NCI-H2107 (cell line): ENCODE measurements at regions not wholly inside any gene's neighbourhood (a gene's known extent, or its start where the extent isn't known, plus 50 kb on each side); places are given as distances from the start of the nearest gene placed in this dataset.
"Not testable (repeated sequence)": the region's sequence is repeated elsewhere in the genome, so short reads cannot be mapped to it uniquely, and the experiment has no call there.

Experiments
- DNase-seq: peaks from one replicate; lab custom pipeline; 2025; lab: John Stamatoyannopoulos, UW

DNA sequence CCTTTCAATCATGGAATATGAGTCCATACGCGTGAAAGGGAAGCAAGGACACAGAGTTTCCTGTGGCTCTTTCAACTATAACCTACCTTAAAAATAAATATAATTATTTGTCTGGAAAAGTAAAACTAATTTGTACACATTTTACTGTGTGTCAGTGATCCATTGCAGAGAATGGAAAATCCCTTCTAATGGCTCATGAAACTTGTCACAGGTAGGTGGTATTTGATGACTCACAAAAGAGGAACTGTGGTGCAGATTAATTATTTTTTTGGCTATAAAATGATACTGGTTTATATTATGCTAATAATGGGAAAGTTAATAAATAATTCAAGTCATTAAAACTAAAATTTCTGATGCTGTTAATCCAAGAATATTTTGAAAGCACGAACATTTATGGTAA is 792.2 kb downstream of the METTL15 start:
- no peak for DNase-seq

DNA sequence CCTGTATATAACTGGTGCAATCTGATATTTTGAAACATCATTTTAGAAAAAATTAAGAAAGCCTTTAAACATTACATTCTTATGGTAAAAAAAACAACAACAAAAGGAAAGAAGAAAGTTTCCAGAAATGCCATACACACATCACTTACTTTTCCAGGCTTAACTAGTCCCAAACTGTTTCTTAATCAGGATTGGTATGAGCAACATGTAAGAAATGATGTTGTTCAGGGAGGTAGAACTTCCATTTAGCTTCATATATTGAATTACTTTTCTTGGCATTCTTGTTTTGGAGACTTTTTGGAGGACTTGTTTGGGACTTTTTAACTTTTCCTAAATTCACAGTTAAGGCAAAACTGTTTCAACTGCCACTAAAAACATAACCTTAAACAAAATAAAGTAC is 791.5 kb downstream of the METTL15 start:
- DNase-seq, result no peak

DNA sequence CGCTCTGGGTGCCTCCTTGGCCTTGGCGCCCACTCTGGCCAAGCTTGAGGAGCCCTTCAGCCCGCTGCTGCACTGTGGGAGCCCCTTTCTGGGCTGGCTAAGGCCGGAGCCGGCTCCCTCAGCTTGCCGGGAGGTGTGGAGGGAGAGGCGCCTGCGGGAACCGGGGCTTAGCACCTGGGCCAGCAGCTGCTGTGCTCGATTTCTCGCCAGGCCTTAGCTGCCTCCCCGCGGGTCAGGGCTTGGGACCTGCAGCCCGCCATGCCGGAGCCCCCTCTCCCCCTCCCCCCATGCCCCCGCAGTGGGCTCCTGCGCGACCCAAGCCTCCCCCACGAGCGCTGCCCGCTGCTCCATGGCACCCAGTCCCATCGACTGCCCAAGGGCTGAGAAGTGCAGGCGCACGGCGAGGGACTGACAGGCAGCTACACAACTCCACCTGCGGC is 782.4 kb downstream of the METTL15 start:
- not testable (repeated sequence) for DNase-seq

DNA sequence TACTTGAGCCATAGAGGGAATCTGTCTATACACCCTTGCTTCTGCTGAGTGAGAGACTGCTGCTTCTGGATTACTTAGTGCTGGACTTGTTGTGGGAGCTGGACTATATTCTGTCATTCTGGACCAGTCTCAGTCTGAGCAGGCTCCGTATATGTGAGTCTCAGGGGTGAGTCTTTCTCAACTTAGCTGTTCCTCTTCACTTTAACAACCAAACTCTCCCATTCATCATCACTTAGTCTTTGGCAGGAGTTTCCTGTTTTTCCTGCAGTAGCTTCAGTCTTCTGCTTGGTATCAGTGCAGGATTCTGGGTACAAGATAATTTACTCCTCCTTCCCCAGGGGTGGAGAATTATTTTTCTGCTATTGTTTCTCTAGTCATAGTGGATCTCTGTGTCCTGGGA is 779.5 kb downstream of the METTL15 start:
- no peak for DNase-seq

DNA sequence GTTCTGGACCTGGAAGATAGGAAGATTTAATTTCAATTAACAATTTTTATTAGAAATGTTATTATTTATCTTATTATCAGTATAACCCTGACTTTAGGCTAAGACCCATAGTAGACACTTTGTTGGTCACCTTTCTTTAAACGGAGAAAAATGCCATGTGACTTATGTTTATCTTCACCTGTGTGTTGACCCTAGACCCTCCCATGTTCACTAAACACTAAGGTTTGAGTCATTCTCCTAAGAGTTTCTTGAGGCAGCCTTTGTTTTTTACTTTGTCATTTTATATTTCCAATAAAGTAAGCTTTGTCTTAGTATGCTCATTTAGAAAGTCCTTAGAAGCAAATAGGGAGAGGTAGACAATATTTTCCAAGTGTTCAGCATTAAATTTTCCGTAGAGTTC is 771.7 kb downstream of the METTL15 start:
- DNase-seq, result no peak

DNA sequence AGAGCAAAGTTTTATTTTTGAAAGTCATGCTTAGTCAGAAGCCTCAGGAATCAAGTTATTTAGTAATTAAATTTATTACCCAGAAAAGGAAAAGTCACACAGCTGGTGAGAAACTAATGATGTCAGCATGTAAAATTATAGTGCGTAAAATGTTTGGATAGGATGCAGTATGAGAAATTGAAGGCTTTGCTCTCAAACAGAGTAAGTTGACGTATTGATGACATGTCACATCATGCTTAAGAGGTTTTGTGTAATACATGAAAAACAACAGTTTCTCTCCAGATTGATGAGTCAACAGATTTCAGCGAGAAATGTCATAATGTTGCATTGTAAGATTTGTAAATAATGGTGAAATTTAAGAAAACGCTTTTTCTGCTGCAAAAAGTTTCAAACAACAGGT is 769.8 kb downstream of the METTL15 start:
- DNase-seq, result no peak

DNA sequence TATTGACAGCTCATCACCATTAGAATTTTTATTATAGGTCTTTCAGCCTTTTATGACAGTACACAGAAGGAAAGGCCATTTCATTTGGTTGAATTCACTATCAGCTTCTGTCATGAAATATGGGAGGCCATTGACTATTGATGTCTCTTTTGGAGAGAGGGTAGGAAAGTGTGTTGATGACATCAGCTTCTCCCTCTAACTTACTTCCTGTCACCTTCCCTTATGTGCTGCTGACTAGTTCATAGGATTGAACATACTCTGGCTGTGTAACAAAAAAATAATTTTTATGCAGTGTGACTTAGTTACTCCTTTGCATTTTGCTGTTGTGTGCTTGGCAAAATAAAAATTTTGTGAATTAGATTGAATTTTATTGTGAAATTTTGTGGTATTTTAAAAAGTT is 769.2 kb downstream of the METTL15 start:
- DNase-seq, result no peak

DNA sequence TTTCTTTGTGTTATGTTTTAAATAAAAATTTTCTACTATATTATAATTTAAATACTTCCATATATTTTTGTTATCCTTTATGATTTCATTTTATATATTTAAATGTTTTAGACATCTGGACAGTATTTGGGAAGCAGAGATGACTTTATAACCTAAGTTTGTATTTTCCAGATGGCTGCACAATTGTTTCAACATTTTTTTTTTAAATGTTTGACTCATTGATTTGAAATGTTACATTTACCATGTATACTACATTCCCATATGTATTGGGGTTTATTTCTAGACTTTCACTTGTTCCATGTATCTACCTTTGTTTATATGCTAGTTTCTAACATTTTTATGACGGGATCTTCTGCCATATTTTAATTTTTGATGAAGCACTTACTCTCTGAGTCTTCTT is 766.5 kb downstream of the METTL15 start:
- DNase-seq, result no peak

DNA sequence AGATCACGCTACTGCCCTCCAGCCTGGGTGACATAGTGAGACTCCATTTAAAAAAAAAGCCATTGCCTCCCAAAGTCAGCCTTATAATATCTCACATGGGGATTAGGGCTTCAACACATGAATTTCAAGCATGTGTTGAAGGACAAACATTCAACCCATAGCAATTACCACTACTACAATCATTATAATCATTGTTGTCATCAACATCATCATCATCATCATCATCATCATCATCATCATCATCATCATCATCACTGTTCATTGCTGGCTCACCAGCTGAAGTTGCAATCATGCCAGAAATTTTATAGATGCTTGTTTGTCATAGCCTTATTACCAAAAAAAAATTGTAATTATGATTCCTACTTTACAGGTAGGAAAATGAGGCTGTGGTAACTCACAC is 762.9 kb downstream of the METTL15 start:
- no peak for DNase-seq

DNA sequence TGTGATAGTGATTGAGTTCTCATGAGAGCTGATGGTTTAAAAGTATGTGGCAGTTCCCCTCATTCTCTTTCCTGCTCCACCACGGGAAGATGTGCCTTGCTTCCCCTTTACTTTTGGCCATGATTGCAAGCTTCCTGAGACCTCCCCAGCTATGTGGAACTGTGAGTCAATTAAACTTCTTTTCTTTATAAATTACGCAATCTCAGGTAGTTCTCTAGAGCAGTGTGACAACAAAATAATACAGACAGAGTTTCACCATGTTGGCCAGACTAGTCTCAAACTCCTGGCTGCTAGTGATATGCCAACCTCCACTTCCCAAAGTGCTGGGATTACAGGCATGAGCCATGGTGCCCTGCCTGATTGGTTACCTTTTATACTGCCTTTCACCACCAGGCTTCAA is 755.2 kb downstream of the METTL15 start:
- DNase-seq, result no peak

DNA sequence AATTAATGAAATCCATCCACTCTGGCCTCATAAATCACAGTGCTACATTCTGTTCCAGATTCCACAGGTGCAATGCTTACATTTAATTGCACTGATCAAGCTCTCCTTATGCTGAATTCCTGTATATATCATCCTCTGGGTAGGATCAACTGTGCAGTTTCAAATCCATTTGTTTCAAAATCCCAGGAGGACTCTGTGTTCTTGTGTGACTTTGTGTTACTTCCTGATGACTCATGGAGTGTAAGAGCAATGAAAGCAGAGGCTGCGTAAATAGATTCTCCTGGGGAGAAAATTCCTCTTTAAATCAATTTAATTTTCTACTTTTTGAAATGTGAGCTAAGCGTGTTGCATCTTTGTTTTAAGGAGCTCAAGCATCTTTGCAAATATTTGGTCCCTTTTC is 752.7 kb downstream of the METTL15 start:
- no peak for DNase-seq

DNA sequence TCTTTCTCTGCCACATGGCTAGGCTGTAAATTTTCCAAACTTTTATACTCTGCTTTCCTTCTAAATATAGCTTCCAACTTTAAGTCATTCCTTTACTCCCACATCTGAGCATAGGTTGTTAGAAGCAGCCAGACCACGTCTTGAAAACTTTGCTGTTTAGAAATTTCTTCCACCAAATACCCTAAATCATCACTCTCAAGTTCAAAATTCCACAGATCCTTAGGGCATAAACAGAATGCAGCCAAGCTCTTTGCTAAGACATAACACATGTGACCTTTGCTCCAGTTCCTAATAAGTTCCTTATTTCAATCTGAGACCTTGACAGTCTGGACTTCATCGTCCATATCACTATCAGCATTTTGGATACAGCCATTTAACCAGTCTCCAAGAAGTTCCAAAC is 749.9 kb downstream of the METTL15 start:
- DNase-seq, result no peak

DNA sequence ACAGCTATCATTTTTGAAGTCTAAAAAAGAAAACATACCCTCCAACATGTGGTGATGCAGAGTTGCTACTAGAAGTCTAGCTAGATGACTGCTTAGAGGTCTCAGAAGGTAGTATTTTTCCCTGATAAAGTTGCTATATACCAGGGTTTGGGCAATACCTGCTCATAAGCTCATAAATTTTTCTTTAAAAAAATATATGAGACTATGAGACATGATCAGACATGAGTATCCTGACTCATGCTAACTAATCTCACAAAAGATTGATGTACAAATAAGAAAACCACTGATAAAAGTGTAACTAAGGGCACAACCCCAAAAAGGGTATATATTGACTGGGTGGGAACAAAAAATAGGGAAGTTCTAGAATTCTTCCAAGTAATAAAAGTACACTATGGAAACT is 740.9 kb downstream of the METTL15 start:
- DNase-seq, result no peak

DNA sequence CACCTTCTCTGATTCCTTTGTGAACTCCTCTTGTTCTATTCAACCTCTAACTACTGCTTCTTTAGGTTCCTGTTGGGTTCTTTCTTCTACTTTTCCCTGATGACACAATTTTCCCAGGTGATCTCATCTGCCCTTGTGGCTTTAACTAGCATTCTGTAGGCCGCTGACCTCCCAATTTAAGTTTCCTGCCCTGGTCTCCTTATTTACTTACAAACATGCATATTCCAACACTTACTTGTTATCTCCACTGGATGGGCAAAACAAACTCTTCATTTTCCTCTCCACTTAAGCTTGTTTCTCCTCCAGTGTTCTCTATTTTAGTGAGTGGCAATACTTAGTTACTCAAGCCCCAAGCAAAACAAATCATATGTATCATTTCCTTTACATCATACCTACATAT is 734.5 kb downstream of the METTL15 start:
- DNase-seq, result no peak

DNA sequence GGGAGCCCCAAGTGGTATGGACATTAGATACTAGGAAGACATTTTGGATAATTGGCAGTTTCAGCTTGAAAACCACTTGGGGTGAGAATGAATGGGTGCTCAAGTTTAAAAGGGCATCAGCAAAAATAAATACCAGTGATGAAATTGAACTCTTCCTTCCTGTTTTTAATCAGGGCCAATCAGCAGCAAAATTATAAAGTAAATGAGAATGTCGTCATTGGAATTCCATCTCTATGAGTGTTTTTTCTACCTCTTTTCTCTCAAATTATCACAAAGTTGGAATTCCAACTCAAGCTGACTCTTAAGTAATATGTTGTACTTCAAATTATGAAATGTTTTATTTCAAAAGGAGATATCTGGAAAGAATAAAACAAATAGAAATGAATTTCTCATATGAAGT is 730.6 kb downstream of the METTL15 start:
- no peak for DNase-seq

DNA sequence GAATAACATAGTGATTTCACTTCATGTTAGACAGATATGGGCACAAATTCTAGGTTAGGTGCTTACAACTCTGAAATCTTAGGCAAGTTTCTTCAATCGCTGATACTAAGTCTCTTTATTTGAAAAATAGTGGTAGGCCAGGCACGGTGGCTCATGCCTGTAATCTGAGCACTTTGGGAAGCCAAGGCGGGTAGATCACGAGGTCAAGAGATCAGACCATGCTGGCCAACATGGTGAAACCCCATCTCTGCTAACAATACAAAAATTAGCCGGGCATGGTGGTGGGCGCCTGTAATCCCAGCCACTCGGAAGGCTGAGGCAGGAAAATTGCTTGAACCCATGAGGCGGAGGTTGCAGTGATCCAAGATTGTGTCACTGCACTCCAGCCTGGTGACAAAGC is 729.4 kb downstream of the METTL15 start:
- DNase-seq, result no peak

DNA sequence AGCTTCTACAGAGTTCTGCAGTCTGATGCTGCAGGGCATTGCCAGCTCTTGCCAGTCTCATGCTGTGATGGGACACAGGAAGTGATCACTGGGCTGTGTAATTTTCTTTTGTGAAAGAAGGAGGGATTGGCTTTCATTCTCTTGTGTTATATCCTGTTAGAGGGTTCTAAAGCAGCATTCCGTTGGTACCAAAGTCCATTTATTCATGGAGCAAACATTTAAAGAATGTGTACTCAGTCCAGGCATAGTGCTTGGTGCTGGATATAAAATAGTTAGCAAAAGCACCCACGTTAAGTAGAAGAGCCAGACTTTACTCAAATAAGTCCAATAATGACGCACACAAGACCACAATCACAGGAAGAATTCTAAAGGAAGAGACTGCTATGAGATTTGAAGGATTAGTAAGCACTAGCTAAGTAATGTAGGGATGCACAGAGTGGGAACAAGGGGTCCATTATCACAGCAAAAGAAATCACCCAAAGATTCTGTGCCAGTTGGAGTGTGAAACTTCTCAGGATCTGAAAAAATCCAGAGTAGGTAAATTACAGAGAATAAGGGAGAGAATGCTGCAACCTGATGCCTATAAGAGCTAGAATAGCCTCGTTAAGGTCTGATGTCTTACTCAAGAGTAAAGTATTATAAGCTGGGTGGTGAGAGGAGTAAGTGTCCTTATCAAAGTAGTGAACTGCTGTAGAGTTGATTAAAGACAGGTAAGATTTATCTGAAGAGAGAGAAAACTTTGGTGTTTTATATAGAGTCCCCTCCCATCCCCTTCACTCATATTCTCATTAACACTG is 728.3 kb downstream of the METTL15 start:
- no peak for DNase-seq

DNA sequence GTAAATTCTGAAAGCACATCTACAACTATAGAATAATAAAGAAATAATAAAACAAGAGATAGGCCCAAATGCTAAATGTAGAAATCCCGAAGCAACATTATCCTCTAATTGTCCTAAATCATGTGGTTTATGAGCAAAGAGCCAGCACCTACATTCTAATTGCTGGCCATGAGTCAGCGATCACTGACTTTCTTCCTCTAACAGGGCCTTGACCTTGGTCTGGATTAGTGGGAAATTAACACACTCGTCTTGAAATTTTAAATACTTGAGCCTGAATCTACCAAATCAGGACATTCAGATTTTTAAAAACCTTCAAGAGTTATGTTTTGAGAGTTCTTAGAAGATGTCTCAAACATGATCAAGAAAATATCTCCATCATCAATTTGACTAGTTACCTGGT is 727.6 kb downstream of the METTL15 start:
- no peak for DNase-seq

DNA sequence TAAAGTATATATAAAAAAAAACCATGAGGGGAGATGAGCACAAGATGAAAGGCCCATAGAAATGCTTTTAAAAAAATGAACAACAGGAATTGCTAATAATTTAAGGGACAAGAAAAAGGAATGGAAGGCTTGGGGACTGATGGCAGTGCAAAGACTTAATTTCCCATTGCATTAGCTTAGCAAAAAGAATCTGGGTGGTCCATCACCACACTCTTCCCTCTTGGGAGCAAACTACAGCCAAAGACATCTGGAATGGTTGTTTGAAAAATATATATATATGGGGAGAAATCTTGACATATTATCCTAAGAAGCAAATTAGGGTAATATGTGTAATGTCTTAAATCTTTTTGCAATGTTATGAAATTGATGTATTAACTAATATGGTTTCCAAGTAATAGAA is 727.1 kb downstream of the METTL15 start:
- no peak for DNase-seq

DNA sequence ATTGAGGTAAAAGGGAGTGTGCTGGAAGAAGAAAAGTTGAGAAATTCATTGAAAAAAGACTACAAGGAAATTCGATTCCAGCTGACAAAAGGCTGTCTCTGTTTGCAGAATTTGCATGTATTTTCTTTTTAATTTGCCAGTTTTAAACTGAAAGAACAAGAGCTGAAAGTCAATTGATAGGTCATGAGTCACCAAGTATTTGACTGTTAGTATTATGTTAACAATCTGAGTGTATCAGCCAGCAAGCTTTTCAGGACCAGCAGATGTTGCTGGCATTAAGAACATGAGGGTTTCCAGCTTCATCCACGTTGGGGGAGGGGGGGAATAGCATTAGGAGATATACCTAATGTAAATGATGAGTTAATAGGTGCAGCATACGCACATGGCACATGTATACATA is 726.7 kb downstream of the METTL15 start:
- DNase-seq, result no peak

DNA sequence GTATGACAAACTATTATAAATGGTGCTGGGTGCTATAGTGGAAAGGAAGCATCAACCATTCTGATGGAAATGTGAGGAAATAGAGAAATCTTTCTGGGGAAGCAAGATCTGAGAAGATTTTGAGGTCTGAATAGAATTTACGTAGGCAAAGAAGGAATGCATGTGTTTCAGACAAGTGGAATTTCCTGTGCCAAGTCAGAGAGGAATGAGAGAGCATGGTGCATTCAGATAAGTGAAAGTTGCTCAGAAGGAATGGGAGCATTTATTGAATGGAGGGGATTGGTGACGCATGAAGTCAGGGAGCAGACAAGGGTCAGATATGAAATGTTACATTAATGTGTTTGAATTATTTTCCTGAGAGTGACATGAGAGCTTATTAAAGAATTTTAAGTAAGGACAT is 725.5 kb downstream of the METTL15 start:
- DNase-seq, result no peak

DNA sequence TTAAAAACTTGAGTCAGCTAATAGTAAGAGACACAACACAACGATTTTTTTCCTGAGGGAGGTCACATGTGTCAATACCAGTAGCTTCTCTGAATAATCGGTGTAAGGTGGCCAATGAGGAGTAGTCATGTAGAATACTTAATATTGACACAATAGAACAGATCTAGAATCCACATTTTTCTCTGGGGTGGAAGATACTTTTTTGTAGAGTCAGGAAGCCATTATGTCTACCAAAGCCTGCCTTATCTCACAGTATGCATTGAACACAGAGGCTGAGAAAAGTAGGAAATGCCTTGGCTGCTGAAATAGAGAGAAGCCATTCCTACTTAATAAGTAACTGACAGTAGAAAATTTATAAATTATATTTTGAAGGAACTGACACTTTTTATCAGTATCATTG is 725.0 kb downstream of the METTL15 start:
- DNase-seq, result no peak

DNA sequence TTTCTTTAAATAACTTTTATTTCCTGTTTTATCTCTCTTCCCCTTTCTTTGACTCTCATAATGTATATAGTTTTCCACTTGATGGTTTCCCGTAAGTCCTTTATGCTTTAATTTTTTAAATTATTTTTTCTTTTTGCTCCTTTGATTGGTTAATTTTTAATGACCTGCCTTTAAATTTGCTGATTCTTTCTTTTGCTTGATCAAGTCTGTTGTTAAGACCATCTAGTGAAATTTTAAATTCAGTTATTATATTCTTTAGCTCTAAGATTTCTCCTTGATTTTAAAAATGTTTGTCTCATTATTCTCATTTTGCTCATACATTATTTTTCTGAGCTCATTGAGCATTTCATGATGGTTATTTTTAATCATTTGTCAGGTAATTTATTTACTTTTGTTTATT is 718.6 kb downstream of the METTL15 start:
- no peak for DNase-seq

DNA sequence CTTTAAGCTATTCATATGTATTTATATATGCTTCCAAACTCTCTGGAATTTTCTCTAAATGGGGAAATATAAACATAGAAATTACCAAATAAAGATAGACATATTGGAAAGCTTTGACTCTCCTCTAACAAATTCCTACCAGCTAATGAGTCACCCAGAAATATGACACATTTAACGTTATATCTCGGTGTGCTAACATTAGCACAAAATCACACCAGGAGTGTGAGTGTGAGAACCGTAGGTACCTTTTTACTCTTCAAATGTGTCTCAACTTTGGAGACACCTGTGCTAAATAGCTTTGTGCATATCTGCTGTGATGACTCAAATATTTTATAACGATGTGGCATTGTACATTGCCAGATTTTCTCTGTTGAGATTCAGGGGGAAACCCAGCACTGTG is 714.4 kb downstream of the METTL15 start:
- no peak for DNase-seq
